Gastrocnemius medialis (tissue), 4 donors: ENCODE measurements at regions not wholly inside any gene's neighbourhood (a gene's known extent, or its start where the extent isn't known, plus 50 kb on each side); places are given as distances from the start of the nearest gene placed in this dataset.

Experiments
- CTCF ChIP-seq, 5 experiments: fragments of 450-650 bp in 3 of 5; fragments of 200-600 bp in 2 of 5; sonication (generic) in 2 of 5; IDR thresholded peaks in 4 of 5; conservative IDR thresholded peaks in 1 of 5; 1 replicate in 4 of 5; 2 replicates in 1 of 5; pipeline ENCODE4 v1.5.1; 2016 to 2019; ENCODE audit warnings: antibody characterized with exemption in 5 of 5, mild to moderate bottlenecking in 3 of 5, moderate library complexity in 3 of 5
- POLR2A ChIP-seq, 2 donors: fragments of 450-650 bp; IDR thresholded peaks; one replicate each; pipeline ENCODE4 v1.6.1; 2017; ENCODE audit warnings: antibody characterized with exemption in 2 of 2, mild to moderate bottlenecking in 2 of 2, moderate library complexity in 2 of 2

DNA sequence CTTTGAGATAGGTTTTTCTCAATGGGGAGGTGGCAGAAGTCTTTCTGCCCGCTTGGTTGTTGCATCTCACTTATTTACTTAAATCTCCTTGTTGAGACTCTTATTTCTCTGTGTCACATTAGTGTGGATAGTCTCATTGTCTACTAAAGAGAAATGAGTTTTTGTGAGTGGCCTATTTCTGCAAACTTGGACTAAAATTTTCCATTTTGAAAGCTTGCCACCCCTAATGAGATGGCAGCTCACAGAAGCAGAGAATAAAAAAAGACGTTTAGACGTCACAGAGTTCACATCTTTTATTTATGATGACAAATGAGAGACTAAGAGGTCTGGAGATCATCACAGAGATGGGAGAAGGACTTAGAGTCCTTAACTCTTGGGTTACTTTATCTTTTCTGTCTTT lies 262.7 kb upstream of the PHYHIPL start:
- TF ChIP-seq CTCF (IDR thresholded peaks at IDR 0.05 in 4 of 5, conservative IDR thresholded peaks at IDR 0.05 in 1 of 5) (no peak), POLR2A (IDR thresholded peaks at IDR 0.05) (no peak)
